Vagina (tissue), 2 donors: ENCODE measurements at regions not wholly inside any gene's neighbourhood (a gene's known extent, or its start where the extent isn't known, plus 50 kb on each side); places are given as distances from the start of the nearest gene placed in this dataset.

Experiments
- POLR2A ChIP-seq, 2 donors: fragments of 450-650 bp; IDR thresholded peaks; one replicate each; pipeline ENCODE4 v1.6.1; 2017; ENCODE audit warnings: antibody characterized with exemption in 2 of 2, mild to moderate bottlenecking in 2 of 2, moderate library complexity in 2 of 2
- POLR2AphosphoS5 ChIP-seq, 2 donors: sonication (generic); formaldehyde crosslinking; IDR thresholded peaks; one replicate each; pipeline ENCODE4 v1.9.0; 2017; ENCODE audit warnings: antibody characterized with exemption in 2 of 2, mild to moderate bottlenecking in 2 of 2, low read depth in 1 of 2; ENCODE audit not compliant: insufficient read depth in 1 of 2
- TF ChIP-seq, protein P1 (sequence below), 3 experiments: fragments of 450-650 bp in 2 of 3; fragments of 200-600 bp in 1 of 3; sonication (generic) in 1 of 3; IDR thresholded peaks; one replicate each; pipeline ENCODE4 v1.5.1; 2017 to 2019; ENCODE audit warnings: antibody characterized with exemption in 3 of 3, mild to moderate bottlenecking in 2 of 3, moderate library complexity in 2 of 3

DNA sequence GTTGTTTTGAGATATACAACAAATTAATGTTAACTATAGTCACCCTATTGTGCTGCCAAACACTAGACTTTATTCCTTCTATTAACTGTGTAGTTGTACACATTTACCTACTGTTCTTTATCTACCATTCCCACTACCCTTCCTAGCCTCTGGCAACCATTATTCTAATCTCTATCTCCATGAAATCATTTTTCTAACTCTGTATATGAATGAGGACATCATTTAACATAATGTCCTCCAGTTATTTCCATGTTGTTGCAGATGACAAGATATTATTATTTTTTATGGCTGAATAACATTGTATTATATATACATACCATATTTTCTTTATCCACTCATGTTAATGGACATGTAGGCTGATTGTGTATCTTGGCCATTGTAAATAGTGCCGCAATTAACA is 366.3 kb downstream of the TBX15 start:
- TF ChIP-seq POLR2A (IDR thresholded peaks at IDR 0.05) (no peak), POLR2AphosphoS5 (IDR thresholded peaks at IDR 0.05; ENCODE audit: insufficient read depth in 1 of 2, low read depth in 1 of 2) (no peak)
- TF ChIP-seq, protein P1, sequence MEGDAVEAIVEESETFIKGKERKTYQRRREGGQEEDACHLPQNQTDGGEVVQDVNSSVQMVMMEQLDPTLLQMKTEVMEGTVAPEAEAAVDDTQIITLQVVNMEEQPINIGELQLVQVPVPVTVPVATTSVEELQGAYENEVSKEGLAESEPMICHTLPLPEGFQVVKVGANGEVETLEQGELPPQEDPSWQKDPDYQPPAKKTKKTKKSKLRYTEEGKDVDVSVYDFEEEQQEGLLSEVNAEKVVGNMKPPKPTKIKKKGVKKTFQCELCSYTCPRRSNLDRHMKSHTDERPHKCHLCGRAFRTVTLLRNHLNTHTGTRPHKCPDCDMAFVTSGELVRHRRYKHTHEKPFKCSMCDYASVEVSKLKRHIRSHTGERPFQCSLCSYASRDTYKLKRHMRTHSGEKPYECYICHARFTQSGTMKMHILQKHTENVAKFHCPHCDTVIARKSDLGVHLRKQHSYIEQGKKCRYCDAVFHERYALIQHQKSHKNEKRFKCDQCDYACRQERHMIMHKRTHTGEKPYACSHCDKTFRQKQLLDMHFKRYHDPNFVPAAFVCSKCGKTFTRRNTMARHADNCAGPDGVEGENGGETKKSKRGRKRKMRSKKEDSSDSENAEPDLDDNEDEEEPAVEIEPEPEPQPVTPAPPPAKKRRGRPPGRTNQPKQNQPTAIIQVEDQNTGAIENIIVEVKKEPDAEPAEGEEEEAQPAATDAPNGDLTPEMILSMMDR (IDR thresholded peaks at IDR 0.05), result no peak
